DND-41 (cell line): ENCODE measurements at regions not wholly inside any gene's neighbourhood (a gene's known extent, or its start where the extent isn't known, plus 50 kb on each side); places are given as distances from the start of the nearest gene placed in this dataset.

Experiments
- ATAC-seq: fragments of 200-7000 bp; cut with Tn5 transposase; 3 replicates; pipeline ENCODE4 v1.9.1; 2021; ENCODE audit warnings: low read depth; ENCODE audit not compliant: insufficient read depth
- DNase-seq: peaks from one replicate; pipeline ENCODE4 v3.0.0-alpha.2; 2020
- H2AFZ ChIP-seq: 2 replicates; pipeline ENCODE4 v1.6.0; 2012; ENCODE audit warnings: low read depth, low read length
- H3K27ac ChIP-seq: 2 replicates; pipeline ENCODE4 v1.5.1; 2012; ENCODE audit warnings: low read length, inconsistent platforms
- H3K27me3 ChIP-seq: fragments of 200-600 bp; sonication (generic); 2 replicates; pipeline ENCODE4 v1.6.0; 2012; ENCODE audit warnings: low read length, mild to moderate bottlenecking, inconsistent platforms; ENCODE audit not compliant: insufficient read depth, poor library complexity
- H3K36me3 ChIP-seq: 2 replicates; pipeline ENCODE4 v1.5.1; 2012; ENCODE audit warnings: low read length, inconsistent platforms; ENCODE audit not compliant: insufficient read depth
- H3K4me1 ChIP-seq: 2 replicates; pipeline ENCODE4 v1.5.1; 2012; ENCODE audit warnings: mild to moderate bottlenecking, low read length; ENCODE audit not compliant: insufficient read depth
- H3K4me2 ChIP-seq: 2 replicates; pipeline ENCODE4 v1.6.0; 2012; ENCODE audit warnings: mild to moderate bottlenecking, moderate library complexity, low read length, inconsistent platforms; ENCODE audit not compliant: insufficient read depth
- H3K4me3 ChIP-seq, 2 experiments: fragments of 200-600 bp in 1 of 2; shearing (Covaris generic) in 1 of 2; 2 replicates each; pipeline ENCODE4 v1.5.1; 2012 to 2016; ENCODE audit warnings: inconsistent platforms in 2 of 2, low read length in 2 of 2, mild to moderate bottlenecking in 2 of 2, low read depth in 1 of 2, moderate library complexity in 1 of 2
- H3K79me2 ChIP-seq: 2 replicates; pipeline ENCODE4 v1.6.0; 2012; ENCODE audit warnings: low read length, inconsistent platforms; ENCODE audit not compliant: insufficient read depth
- H3K9ac ChIP-seq: 2 replicates; pipeline ENCODE4 v1.6.0; 2012; ENCODE audit warnings: low read depth, mild to moderate bottlenecking, inconsistent platforms, low read length, moderate library complexity
- H3K9me3 ChIP-seq: 2 replicates; pipeline ENCODE4 v1.5.1; 2012; ENCODE audit warnings: low read length, moderate library complexity, mild to moderate bottlenecking, inconsistent platforms; ENCODE audit not compliant: insufficient read depth, severe bottlenecking
- H4K20me1 ChIP-seq: 2 replicates; pipeline ENCODE4 v1.6.0; 2012; ENCODE audit warnings: low read length; ENCODE audit not compliant: insufficient read depth
- EZH2 ChIP-seq: IDR thresholded peaks from 3 replicates; pipeline ENCODE4 v1.6.1; 2012; ENCODE audit warnings: borderline replicate concordance, low read depth, mild to moderate bottlenecking, moderate library complexity, low read length, inconsistent platforms; ENCODE audit not compliant: severe bottlenecking
- TF ChIP-seq, protein P1 (sequence below): IDR thresholded peaks from 2 replicates; pipeline ENCODE4 v1.5.1; 2012; ENCODE audit warnings: borderline replicate concordance, low read length, moderate library complexity, mild to moderate bottlenecking; ENCODE audit not compliant: poor library complexity, severe bottlenecking; ENCODE audit errors: extremely low read depth

DNA sequence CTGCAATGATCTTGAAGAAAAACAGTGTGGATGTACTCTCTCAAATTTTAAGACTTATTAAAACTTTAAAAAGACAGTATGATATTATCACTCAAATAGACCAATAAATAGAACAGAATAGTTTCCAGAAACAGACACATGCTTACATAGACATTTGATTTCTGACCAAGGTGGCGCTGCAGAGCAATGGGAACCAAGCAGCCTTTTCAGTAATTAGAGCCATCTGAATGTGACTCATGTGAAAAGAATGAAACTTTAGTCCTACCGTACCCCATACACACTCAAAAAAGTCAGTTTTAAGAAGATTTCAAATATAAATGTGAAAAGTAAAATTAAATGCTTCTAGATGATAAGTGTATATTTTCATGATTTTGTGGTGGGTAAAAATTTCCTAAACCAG lies 74.2 kb upstream of the MS4A8 start:
- H3K27me3 ChIP-seq: no peaks in the 10 kb centered on the region
- ATAC-seq: no peak
- H3K4me3 ChIP-seq: no peak overlapping the region
- H3K9ac ChIP-seq: no peak overlapping the region
- H3K4me2 ChIP-seq: no peak overlapping the region
- no peaks in the 10 kb centered on the region for H3K36me3 ChIP-seq
- no peak for DNase-seq
- TF ChIP-seq EZH2: no peak
- TF ChIP-seq, protein P1, sequence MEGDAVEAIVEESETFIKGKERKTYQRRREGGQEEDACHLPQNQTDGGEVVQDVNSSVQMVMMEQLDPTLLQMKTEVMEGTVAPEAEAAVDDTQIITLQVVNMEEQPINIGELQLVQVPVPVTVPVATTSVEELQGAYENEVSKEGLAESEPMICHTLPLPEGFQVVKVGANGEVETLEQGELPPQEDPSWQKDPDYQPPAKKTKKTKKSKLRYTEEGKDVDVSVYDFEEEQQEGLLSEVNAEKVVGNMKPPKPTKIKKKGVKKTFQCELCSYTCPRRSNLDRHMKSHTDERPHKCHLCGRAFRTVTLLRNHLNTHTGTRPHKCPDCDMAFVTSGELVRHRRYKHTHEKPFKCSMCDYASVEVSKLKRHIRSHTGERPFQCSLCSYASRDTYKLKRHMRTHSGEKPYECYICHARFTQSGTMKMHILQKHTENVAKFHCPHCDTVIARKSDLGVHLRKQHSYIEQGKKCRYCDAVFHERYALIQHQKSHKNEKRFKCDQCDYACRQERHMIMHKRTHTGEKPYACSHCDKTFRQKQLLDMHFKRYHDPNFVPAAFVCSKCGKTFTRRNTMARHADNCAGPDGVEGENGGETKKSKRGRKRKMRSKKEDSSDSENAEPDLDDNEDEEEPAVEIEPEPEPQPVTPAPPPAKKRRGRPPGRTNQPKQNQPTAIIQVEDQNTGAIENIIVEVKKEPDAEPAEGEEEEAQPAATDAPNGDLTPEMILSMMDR: peak; percentile 33
- H4K20me1 ChIP-seq: no peaks in the 10 kb centered on the region
- peaks cover 7% of the 10 kb centered on the region for H3K9me3 ChIP-seq
- no peaks in the 10 kb centered on the region for H3K4me1 ChIP-seq
- no peak overlapping the region for H3K27ac ChIP-seq
- no peaks in the 10 kb centered on the region for H3K79me2 ChIP-seq
- H2AFZ ChIP-seq: no peak overlapping the region

DNA sequence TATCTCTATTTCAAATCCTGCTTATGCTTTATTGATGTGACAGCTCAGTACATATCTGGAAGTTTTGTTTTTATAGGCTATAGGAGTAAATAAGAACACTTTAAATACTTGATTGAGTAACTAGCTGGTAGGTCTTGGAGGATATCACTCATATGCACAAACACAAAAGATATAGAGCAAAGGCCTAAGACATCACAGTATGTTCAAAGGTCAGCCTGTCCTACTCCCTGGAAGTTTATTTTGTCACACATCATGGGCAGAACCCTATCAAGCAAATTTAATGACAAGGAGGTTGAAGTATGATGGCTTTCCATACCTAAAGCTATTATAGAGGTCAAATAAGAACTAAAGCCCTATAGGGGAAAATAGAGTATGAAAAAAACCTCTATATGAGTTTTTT lies 70.0 kb upstream of the MS4A8 start:
- Histone ChIP-seq H3K27me3 (no peaks in the 10 kb centered on the region), H3K9ac (no peak overlapping the region), H3K4me2 (no peak overlapping the region), H2AFZ (no peak overlapping the region), H3K79me2 (no peaks in the 10 kb centered on the region), H3K9me3 (peaks cover 3% of the 10 kb centered on the region), H3K4me3 (no peak overlapping the region), H4K20me1 (no peaks in the 10 kb centered on the region), H3K4me1 (peaks cover 29% of the 10 kb centered on the region), H3K27ac (no peak overlapping the region), H3K36me3 (no peaks in the 10 kb centered on the region)
- DNase-seq (no peak), ATAC-seq (no peak)
- TF ChIP-seq, protein P1: no peak

DNA sequence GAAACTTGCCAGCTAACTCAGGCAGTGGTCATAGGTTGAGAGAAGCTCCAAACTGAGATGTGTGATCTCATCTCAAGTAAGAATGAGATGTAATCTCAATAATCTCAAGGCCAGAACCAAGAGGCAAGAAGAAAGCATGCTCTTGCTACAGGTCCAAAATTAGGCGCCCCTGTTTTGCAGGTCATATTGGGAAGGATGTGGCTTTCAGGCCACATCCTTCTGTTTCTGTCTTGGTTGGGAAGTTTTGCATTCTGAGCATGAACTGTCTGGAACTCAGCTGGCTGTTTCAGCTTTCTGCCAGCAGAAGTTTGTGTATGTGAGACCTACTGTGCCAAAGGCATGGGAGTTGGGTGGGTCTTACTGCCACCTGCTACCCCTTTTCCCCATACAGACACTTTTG lies 67.5 kb upstream of the MS4A8 start:
- peak; percentile 17; the same call in 1 of the 3 replicates for ATAC-seq
- Histone ChIP-seq H3K79me2 (no peaks in the 10 kb centered on the region), H3K27ac (peak overlapping the region; percentile 64), H4K20me1 (no peaks in the 10 kb centered on the region), H3K36me3 (no peaks in the 10 kb centered on the region), H3K4me1 (peaks cover 33% of the 10 kb centered on the region), H3K9ac (no peak overlapping the region), H3K27me3 (no peaks in the 10 kb centered on the region), H2AFZ (no peak overlapping the region), H3K4me2 (no peak overlapping the region), H3K9me3 (peaks cover 5% of the 10 kb centered on the region), H3K4me3 (no peak overlapping the region)
- TF ChIP-seq EZH2: no peak
- TF ChIP-seq, protein P1: no peak
- no peak for DNase-seq

DNA sequence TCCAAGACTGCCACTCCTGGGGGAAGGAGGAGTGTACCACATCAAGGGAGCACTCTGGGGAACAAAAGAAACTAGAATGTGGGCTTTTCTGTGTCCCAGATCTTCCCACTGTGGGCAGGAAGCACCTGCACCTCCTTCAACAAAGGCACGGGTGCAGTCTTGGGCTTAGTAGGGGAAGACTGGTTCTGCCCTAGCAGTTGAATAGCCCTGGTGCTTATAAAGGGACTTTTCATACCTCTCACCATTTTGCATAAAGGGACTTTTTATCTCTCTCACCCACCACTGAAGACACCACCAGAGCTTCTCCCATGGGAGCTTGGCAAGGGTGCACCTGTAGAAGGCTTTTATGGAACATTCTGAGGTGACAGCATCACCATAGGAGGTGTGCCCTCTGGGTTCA lies 65.8 kb upstream of the MS4A8 start:
- Histone ChIP-seq H2AFZ (no peak overlapping the region), H3K36me3 (no peaks in the 10 kb centered on the region), H3K9ac (no peak overlapping the region), H4K20me1 (no peaks in the 10 kb centered on the region), H3K79me2 (no peaks in the 10 kb centered on the region), H3K4me1 (peaks cover 33% of the 10 kb centered on the region), H3K4me3 (no peak overlapping the region), H3K27me3 (no peaks in the 10 kb centered on the region), H3K9me3 (peaks cover 5% of the 10 kb centered on the region), H3K4me2 (no peak overlapping the region), H3K27ac (peak overlapping the region; percentile 64)
- ATAC-seq: peak; percentile 82
- TF ChIP-seq, protein P1: peak; percentile 5
- no peak for TF ChIP-seq EZH2
- DNase-seq: peak; percentile 41
